ENCODE measurements at regions not wholly inside any gene's neighbourhood (a gene's known extent, or its start where the extent isn't known, plus 50 kb on each side); places are given as distances from the start of the nearest gene placed in this dataset.

GRCh38 chr1:201612645-201613044 is 73.7 kb downstream of the NAV1 start:
- DNase-seq = no peak

- DNase-seq = no peak
Observed at GRCh38 chr1:201614262-201615015, 75.5 kb downstream of the NAV1 start.

DNA sequence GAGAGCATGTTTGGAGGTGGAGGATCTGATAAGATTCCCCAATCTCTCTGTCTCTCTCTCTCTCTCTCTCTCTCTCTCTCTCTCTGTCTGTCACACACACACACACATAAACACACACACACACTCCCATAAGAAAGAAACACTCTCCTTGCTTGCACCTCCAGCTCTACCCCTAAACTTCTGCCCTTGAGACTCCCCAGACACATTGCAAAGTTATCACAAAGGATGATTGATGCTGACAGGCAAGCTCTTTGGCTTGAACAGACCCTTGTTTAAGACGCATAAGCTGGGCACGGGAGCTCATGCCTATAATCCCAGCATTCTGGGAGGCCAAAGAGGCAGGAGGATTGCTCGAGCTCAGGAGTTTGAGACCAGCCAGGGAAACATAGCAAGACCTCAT is 78.2 kb downstream of the NAV1 start:
- no peak for DNase-seq

DNA sequence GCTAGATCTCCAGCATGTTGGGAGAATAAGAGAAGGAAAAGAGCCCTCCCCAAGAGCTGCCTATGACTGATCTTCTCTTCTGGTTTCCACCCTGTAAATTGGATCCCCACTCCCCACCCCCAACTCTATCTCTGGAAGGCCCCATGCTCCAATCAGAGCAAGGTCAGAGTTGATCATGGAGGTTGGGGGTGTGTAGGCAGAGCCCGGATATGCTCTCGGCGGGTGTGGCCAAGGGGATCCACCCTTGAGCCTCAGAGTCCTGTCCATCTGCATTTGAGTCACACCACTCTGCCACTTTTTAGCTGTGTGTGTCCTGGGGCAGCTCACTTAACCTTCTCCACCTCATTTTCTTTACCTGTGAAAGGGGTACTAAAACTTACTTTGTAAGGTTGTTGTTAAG is 79.5 kb downstream of the NAV1 start:
- DNase-seq = no peak

DNA sequence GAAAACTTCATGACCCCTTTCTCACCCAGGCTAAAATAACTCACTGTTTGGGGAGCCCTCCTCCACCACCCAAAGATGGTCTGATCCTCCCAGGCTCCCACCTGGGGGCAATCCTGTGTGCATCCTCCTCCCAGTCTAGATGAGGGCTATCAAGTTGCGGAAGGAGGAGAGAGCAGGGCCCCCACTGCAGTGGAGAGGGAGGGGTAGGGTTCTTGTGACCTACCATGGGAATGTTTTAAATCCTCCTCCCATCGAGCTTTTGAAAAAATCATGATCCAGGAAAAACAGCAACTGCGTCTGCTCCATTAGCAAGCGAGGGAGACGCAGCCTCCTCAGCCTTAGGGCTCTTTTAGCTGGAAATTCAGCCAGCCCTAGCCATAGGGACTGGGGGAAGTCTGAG is 80.0 kb downstream of the NAV1 start:
- no peak for DNase-seq

- DNase-seq = no peak
Observed at GRCh38 chr1:201619513-201619912, 80.6 kb downstream of the NAV1 start.

DNA sequence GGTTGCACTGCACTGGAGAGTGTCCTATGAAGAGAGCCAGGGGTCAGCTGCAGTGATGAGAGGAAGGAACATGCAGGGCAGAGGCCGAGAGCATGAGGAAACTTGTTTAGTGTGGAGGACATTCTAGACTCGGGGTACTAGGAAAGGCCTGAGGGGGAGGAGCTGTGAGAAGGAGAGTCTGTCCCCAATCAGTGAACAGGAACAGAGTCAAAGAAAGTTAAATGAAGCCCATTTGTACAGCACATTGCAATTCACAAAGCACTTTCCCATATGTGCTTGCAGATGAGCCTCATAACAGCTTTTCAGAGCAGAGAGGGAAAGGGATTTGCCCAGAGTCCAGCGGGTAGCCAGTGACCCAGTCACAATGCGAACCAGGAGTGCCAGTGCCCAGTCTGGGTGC is 83.4 kb downstream of the NAV1 start:
- DNase-seq = no peak

DNA sequence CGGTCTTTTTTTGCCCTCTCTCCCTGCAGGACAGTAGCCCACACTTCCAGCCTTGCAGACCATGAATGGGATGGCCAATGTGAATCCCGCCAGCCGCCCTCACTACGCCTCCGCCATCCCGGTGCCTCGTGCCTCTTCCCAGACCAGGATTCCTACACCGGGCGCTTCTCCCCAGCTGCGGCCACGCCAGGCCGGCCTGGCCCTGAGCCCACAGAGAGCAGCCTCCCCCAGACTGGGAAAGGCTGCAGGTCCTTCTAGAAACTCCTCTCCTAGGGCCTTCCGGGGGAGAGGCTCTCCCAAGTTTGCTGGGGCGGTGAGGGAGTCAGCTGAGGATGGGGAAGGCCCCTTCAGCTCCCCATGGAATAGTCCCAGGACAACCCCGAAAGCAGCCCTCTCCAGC is 83.9 kb downstream of the NAV1 start:
- DNase-seq = no peak

- no peak for DNase-seq
Observed at GRCh38 chr1:201624741-201625225, 85.9 kb downstream of the NAV1 start.

- no peak for DNase-seq
Observed at GRCh38 chr1:201625226-201625761, 86.4 kb downstream of the NAV1 start.

GRCh38 chr1:201625851-201626251 is 86.9 kb downstream of the NAV1 start:
- DNase-seq = no peak

DNA sequence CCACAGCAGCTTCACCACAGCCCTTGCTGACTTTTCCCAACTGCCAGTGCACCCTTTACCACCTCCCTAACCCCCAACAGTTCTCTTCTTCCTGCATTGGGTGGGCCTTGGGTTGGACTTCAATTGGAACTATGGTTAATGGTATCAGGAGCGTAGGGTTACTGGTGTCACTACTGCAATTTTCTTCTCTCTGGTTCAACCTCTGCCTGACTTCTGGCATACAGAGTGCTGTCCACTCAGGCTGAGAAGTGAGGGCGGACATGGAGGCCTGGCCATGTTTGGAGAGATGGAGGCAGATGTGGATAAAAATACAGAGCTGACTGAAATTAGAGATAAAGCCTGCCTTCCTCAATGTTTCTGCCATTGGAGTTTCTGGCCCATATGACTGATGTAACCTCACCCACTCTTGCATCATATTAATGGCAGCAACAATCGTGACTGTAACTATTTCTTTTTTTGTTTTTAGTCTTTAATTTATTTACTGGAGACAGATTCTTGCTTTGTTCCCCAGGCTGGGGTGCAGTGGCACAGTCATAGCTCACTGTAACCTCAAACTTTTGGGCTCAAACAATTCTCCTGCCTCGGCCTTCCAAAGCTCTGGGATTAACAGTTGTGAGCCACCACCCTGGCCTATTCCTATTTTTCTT is 87.8 kb downstream of the NAV1 start:
- DNase-seq = no peak

DNA sequence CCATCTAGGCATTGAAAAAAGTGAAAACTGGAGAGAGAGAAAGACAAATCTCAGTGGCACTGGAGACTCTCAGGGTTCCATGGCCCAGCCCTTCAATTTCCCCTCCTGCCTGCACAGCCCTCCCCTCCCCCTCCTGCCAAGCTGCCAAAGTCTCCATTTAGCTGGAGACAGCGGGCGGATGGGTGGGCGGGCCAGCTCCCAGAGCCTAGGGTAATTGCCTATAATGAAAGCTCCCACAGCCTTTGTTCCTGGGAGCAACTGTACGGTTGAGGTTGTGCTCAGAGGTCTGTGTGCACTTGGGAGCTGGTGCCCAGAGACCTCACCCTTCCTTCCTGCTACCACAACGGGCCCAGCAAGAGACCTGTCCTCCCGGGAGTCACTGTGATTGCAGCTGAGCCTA is 89.6 kb downstream of the NAV1 start:
- DNase-seq = no peak

GRCh38 chr1:201630582-201630981 is 91.7 kb downstream of the NAV1 start:
- DNase-seq = no peak

- DNase-seq = no peak
Observed at GRCh38 chr1:201631037-201631436, 92.1 kb downstream of the NAV1 start.

- no peak for DNase-seq
Observed at GRCh38 chr1:201632364-201632952, 93.5 kb downstream of the NAV1 start.

- no peak for DNase-seq
Observed at GRCh38 chr1:201633297-201633696, 94.4 kb downstream of the NAV1 start.

GRCh38 chr1:201633811-201634210 is 94.9 kb downstream of the NAV1 start:
- DNase-seq = no peak

DNA sequence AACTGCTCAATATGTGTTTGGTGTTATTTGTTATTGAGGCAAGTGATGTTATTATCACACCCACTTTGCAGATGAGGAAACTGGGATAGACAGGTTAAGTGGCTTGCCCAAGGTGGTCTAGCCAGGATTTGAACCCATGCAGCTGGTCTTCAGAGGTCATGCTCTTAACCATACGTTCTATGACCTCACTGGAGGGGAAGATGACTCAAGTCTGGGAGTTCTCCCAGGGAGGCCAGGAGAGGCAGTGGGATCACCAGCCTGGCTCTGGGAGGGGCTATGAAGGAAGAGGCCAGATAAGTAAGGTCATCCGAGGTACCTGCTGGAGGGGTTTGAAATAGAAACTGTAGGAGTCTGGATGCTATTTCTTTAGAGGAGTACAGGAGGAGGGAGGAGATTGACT is 95.3 kb downstream of the NAV1 start:
- DNase-seq = no peak

DNA sequence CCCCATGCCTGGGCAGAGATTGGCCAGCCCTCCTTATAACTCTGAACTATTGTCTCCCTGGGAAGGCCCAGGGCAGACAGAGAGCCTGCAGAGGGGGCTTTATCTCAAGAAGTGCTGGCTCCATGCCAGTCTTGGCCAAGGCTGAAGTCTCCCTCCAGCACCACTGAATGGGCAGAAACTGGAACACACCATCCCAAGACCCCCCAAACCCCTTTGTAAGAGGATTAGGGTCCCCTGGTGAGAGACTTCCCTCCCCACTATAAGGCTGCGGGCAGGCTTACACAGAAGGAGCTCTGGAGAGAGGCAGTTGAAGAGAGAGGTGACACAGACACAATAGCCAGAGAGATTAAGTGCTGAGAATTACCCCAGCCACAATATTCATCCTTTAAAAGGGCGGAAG is 97.2 kb downstream of the NAV1 start:
- no peak for DNase-seq

DNA sequence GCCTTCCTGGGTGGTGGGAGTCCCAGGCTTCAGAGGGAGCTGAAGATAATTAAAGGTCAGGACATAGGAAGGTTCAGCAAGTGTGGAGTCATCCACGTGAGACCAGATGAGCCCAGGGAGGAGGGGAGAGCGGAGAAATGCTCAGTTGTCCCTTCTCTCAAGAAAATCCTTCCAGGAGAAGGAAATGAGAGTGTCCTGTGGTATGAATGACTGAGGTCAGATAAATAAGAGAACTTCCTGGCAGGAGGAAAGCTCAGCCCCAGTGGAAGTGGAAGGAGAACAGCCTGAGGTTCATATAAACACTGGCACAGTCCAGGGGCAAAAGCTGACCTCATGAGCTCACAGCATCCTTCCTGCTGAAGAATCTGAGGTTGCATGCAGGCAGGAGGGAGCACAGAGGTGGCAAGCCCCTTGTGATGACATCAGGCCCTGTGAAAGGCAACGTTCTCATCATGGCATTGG is 97.6 kb downstream of the NAV1 start:
- DNase-seq = no peak

DNA sequence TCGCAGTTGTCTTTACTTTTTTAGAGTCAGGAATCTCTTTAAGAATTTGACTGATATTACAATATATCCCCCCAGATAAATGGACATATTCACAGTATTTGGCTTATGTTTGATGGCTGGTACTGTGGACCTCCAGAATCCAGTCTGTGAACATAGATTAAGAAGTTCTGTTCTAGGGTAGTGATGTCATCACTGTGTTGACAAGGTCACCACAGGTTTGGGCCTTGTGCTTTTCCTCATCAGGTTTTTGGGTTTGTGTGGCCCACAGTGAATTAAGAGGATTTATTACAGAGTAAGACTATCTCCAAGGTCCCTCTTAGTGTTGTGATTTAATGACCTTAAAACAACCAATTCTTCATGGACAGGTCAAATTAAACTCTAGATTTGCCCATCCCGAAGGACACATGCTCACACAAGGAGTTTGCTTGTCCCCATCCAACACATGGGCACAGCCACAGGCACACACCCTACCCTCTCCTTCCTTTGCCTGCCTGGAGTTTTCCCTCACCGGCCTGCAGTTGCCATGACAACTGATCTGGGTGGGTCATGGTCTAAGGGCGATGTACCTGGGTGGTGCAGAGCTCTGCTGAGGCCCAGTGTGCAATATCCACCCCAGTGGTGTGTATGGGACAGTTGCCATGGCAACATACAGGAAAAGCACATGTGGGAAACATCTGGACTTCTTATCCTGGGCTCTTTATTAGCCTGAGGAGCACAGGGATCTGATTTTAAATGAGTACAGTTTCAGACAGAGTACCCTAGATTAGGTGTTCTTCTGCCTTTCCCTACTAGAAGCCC is 98.6 kb downstream of the NAV1 start:
- DNase-seq = no peak

DNA sequence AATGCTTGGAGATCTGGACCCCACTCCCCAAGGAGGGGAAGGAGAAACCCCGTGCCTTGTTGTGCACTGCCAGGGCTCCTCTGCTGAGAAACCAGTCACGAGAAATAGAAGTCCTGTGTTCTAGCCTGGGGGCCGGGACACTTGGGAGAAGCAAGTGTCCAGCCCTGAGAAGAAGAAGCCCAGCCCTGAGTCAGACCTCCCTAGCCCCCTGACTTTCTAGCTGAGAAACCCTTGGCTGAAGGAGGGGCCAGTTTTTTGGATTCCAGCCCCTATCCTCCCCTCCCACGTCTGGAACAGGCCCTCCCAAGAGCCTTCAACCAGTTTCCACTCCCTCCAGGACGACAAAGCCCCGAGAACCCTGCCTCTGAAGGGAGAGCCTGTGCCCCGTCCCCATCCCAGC is 100.5 kb downstream of the NAV1 start:
- DNase-seq = no peak
